HG03442 (cell line): ENCODE measurements at regions not wholly inside any gene's neighbourhood (a gene's known extent, or its start where the extent isn't known, plus 50 kb on each side); places are given as distances from the start of the nearest gene placed in this dataset.
"Not testable (repeated sequence)": the region's sequence is repeated elsewhere in the genome, so short reads cannot be mapped to it uniquely, and the experiment has no call there.

ENCODE experiments used
- ATAC-seq: cut with Tn5 transposase; IDR thresholded peaks from one replicate; pipeline ENCODE4 v1.9.1; 2021; ENCODE audit warnings: mild to moderate bottlenecking, moderate library complexity; ENCODE audit not compliant: unreplicated experiment

DNA sequence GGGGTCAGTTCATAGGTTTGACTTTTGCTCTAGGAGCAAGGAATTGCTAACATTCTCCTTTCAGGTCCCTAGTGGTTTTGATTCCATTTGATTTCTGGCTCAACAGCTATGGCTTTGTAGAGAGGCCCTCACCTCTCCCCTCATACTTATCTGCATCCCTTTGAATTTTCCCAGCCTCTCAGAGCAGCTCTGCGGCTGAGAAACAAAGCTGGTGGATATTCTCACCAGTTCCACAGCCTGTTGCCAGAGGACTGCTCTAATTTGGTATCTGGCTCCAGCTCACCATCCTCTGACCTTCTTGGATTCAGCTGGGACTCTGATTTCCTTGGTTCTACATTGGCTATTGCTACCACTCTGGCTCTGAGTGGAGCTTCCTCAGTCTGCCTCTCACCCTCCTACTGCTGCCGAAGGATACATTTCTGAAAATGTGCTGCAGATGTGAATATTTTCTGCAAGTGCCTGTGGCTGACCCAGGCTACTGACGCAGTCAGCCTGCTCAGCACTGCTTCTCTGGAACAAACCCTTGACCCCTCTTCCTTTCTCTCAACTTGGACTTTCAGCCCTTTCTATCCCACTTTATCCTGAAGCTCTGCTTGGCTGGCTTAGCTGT, 110.9 kb upstream of the ENPEP start:
- no peak for ATAC-seq

GRCh38 chr4:110361921-110362320, 114.0 kb upstream of the ENPEP start:
- no peak for ATAC-seq

DNA sequence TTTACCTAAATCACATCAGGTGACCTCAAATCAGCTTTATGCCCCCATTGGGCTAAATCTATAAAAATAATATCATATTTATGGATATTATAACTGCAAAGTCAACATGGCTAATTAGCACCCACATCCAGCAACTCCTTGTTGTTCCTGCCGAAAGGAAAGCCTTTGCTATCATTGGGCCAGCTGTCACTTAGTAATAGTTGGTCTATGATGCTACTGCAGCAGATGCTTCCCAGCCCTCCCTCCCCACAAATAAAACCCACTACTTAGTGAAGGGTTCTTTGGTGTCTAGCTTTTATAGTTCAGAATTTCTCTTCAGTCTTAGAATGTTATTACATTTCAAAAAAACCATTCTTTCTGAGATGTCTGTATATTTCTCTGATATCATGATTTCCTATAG, 116.9 kb upstream of the ENPEP start:
- no peak for ATAC-seq

GRCh38 chr4:110357521-110357920, 118.4 kb upstream of the ENPEP start:
- ATAC-seq = no peak

DNA sequence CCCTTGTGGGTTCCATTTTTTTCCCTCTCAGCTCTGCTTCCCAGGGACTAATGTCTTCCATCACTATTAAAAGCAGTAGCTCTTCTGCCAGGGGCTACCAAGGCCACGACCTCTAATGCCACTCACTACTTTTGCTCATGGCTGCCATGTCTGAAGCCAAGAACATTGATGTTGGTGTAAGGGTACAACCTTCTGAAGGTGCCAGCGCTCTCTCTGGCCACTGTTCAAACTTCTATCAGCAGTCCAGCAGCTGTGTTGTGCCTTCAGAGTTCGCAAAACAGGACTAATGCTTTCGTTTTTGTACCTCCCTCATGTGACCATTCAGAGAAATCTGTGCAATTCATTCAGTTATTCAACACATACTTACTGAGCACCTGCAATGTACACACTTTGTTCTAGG, 121.5 kb upstream of the ENPEP start:
- no peak for ATAC-seq

DNA sequence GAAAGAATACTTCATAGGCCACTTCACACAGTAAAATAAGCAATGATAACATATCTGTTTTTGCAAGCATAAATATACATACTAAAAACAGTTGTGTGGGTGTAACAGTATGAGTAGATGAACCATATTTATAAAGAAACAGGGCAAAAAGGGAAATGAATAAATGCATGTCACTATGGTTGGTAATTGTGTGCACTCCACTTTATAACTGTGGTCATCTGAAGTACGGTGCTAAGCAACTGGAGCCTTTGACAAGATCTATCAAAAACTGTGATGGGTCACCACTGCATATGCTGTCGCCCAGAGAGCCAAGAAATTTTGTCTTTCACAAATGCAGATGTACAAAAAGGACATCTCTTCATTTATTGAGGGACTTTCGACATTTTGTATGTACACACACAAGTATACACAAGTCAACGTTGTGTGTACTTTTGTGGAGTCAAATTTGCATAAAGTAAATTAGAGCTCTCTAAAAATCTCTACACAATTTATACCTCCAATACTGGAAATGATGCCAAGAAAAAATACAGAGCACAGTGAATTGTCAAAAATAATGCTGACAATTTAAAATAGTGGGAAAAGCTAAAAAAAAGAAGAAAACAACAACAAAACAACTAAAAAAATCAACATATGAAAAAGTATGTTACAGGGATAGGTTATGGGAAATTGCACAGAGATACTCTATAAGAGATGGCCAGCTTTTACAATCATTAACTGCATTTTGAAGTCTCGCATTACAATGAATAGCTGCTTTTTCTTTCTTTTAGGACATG, 123.1 kb upstream of the ENPEP start:
- ATAC-seq = no peak

GRCh38 chr4:110348711-110349383, 127.1 kb upstream of the ENPEP start:
- ATAC-seq = no peak

DNA sequence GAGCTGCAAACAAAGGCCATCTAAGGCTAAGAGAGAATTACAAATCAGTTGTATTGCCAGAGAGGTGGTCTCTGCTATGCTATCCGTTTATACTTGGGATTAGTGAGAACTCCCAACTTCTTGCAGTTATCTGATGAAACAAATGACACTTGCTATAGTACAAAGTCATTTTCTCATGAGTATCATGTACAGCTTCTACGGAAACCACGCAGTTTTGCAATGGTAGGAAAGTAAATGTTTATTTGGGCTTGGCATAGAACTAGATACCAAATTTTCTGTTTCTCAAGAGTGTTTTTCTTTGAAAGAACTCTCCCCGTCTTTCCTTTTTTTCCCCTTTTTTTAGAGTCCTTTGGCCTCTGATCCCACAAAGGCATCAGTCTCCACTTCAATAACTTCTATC, 128.2 kb upstream of the ENPEP start:
- ATAC-seq = no peak

DNA sequence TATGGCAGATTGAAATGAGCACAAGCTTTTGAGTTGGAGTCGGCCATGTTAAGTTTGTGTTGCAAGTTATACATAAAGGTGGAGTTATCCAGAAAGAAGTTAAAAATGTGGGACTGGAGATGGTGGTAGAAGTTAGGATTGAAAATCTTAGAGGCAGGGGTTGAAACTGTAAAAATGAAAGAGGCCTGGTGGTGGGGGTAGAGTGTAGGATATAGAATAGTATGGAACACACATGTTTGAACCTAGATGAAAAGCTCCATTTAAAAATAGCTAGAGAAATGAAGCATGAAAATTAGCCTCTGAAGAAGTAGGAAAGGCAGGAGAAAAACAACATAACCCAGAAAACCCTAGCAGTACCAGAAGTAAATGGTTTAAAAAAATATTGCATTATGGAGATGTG, 131.8 kb upstream of the ENPEP start:
- ATAC-seq = no peak

DNA sequence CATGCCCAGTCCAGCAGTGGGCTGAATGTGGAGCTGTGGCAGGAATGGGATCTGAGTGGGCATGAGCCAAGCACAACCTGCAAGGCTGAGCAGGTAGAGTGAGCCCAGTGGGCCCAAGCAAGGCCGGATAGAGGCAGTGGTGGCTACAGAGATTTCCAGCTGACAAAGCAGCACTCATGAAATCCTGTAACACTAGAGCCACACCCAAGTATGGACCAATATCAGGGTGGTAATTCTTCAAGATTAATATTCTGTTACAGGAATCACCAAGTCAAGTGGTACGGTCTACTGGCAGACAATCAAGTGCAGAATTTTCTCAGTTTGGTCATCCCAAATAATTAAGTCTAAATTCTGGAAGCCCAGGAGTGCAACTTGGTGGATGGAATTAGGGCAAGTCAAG, 132.4 kb upstream of the ENPEP start:
- ATAC-seq = no peak

- ATAC-seq = peak; percentile 76
Measured at GRCh38 chr4:110341118-110341517, 134.8 kb upstream of the ENPEP start.

GRCh38 chr4:110335399-110335798, 137.0 kb upstream of the ELOVL6 start:
- ATAC-seq = no peak

GRCh38 chr4:110332483-110332882, 134.1 kb upstream of the ELOVL6 start:
- ATAC-seq = no peak

GRCh38 chr4:110326426-110326825, 128.0 kb upstream of the ELOVL6 start:
- not testable (repeated sequence) for ATAC-seq

- peak; percentile 84 for ATAC-seq
Measured at GRCh38 chr4:110310795-110311194, 112.4 kb upstream of the ELOVL6 start.

GRCh38 chr4:110309675-110310074, 111.3 kb upstream of the ELOVL6 start:
- ATAC-seq = no peak

DNA sequence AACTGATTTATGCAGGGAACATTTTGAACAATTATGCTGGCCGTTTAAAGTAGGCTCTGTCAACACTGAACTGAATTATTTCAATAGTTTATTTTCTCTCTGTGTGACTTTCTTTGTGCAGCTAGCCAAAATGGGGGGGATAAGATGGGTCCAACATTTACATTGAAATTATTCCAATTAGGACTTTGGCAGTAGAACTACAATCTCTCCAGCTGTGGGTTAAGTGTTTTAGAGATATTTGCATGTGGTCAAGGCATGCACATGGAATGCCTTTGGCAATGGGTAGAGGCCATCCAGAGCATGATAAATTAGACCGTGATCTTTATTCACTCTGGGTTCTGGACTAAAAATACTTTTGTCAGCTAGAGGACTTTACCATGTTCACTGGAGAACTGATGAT, 107.9 kb upstream of the ELOVL6 start:
- ATAC-seq = no peak

GRCh38 chr4:110305455-110305854, 107.0 kb upstream of the ELOVL6 start:
- no peak for ATAC-seq

DNA sequence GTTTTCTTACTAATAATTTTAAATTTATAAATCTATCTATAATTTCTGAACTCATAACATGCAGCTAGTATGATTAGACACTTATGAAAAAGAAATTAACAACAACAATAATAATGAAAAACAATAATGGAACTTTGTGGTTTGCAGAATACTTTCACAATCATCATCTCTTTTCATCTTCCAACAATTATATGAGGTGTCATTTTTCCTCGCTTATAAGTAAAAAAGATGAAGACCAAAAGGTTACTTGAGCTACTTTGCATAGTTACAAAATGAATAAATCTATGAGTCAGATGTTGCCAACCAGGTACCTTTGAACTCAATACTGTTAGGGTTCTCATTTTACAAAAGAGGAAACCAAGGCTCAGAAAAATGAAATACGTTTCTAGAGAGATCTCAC, 98.5 kb upstream of the ELOVL6 start:
- ATAC-seq = peak; percentile 98

DNA sequence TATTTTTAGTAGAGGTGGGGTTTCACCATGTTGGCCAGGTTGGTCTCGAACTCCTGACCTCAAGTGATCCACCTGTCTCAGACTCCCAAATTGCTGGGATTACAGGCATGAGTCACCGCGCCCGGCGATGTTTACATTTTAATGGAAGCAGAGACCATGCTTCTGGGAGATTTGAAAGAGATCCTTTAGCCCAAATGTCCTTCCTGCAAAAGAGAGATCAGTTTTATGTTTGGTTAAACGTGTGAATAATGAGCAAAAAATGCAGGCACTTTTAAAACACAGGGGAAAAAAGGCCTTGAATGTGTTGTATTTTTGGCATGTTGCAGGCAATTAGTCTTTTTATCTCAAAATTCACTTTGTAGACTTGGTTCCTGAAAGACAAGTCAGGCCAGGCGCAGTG, 95.8 kb upstream of the ELOVL6 start:
- ATAC-seq = no peak

DNA sequence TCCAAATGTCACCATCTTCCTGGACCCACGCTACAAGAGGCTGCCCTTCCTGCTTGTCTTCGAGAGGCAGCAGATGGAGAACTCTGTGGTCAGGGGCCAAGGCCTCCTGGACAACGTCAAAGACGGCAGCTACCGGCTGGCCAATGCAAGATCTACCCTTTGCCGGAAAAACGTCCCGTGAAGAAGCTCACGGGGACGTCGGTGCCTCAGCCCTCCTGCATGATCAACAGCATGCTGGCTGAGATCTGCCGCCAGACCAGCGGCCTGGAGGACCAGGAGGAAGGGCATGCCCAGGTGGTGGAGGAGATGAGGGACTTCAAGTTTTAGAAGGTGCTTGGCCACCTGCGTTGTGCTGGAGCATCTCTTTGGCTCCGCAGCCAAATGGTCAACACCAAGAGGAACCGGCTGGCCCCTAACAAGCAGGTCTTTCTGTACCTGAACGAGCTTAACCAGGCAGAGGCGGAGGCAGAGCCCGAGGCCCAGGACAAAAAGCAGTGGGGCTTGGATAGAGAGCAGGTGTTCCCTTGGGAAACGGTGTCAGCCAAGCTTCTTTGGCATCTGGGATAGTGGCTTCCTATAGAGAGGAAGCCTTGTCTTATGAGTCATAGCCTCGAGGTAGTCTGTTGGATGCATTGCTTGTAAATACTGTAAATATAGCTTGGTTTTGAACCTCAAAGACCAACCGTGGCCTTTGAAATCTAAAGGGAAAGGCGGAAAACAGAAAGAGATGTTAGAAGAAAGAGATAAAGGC, 94.8 kb upstream of the ELOVL6 start:
- no peak for ATAC-seq
